B cell (primary cell): ENCODE measurements at regions not wholly inside any gene's neighbourhood (a gene's known extent, or its start where the extent isn't known, plus 50 kb on each side); places are given as distances from the start of the nearest gene placed in this dataset.

Experiments used
- CTCF ChIP-seq: fragments of 200-600 bp; IDR thresholded peaks from one replicate; pipeline ENCODE4 v1.8.0; 2022; ENCODE audit warnings: antibody characterized with exemption, mild to moderate bottlenecking
- EZH2 ChIP-seq: IDR thresholded peaks from 2 replicates; pipeline ENCODE4 v1.6.1; 2012; ENCODE audit warnings: borderline replicate concordance, low read depth, mild to moderate bottlenecking, moderate library complexity, low read length; ENCODE audit not compliant: insufficient read depth, poor library complexity, severe bottlenecking

- TF ChIP-seq EZH2, result no peak
- no peak for TF ChIP-seq CTCF
Measured at GRCh38 chr12:115185506-115185905, 501.5 kb upstream of the TBX3 start.
